GM10266 (cell line): ENCODE measurements at regions not wholly inside any gene's neighbourhood (a gene's known extent, or its start where the extent isn't known, plus 50 kb on each side); places are given as distances from the start of the nearest gene placed in this dataset.

Experiments used
- DNase-seq: peaks from one replicate; pipeline ENCODE4 v3.0.0; 2012; ENCODE audit errors: extremely low spot score
- CTCF ChIP-seq: IDR thresholded peaks from 2 replicates; pipeline ENCODE4 v1.5.1; 2012; ENCODE audit warnings: mild to moderate bottlenecking, low read depth; ENCODE audit not compliant: control insufficient read depth, insufficient read depth; ENCODE audit errors: missing control alignments

- DNase-seq, result no peak
- TF ChIP-seq CTCF, result no peak
Measured at GRCh38 chr3:99402755-99403154, 235.6 kb upstream of the COL8A1 start.

- TF ChIP-seq CTCF, result no peak
Measured at GRCh38 chr3:99400352-99400751, 238.0 kb upstream of the COL8A1 start.

GRCh38 chr3:99396651-99397275, 241.6 kb upstream of the COL8A1 start:
- DNase-seq, result no peak
- no peak for TF ChIP-seq CTCF

More at GRCh38 chr3:99400352-99400751, 238.0 kb upstream of the COL8A1 start:
- no peak for DNase-seq

GRCh38 chr3:99394831-99395778, 243.3 kb upstream of the COL8A1 start:
- TF ChIP-seq CTCF, result no peak
- DNase-seq, result no peak

GRCh38 chr3:99393961-99394360, 244.4 kb upstream of the COL8A1 start:
- no peak for DNase-seq
- TF ChIP-seq CTCF, result no peak

- no peak for DNase-seq
- TF ChIP-seq CTCF, result no peak
Measured at GRCh38 chr3:99388780-99389179, 249.6 kb upstream of the COL8A1 start.

GRCh38 chr3:99384596-99384995, 253.8 kb upstream of the COL8A1 start:
- no peak for DNase-seq
- no peak for TF ChIP-seq CTCF
